ENCODE measurements at regions not wholly inside any gene's neighbourhood (a gene's known extent, or its start where the extent isn't known, plus 50 kb on each side); places are given as distances from the start of the nearest gene placed in this dataset.

DNA sequence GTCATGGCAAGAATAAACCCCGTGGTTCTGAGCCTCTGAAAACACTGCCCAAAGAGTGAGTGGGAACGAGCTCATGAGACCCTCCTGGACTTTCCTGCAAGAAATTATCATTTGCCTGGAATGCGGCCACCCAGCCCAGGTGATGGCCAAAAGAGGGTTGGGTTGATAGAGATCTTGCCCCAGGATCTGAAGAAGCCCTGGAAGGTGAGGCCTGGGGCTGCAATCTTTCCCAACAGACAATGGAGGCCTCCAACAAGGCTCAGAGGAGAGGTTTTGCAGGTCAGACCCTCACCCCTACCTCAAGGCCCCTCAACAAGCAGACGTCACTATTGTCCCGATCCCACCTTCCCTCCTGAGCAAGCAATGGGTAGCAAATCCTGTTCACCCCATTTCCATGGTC lies 106.0 kb upstream of the SOD1 start:
- Histone ChIP-seq H3K4me3 (ENCODE audit: low read length) (no peak overlapping the region), H3K9ac (ENCODE audit: low read length) (no peak overlapping the region), H3K36me3 (ENCODE audit: control insufficient read depth, insufficient read depth, low read length, severe bottlenecking) (no peaks in the 10 kb centered on the region), H3K27me3 (replicated peaks; ENCODE audit: control insufficient read depth, insufficient read depth, low read length) (peaks cover 21% of the 10 kb centered on the region), H3K4me1 (ENCODE audit: control insufficient read depth, insufficient read depth, low read length) (peaks cover 2% of the 10 kb centered on the region), H3K9me3 (ENCODE audit: control insufficient read depth, low read length) (no peaks in the 10 kb centered on the region)
- no peak for DNase-seq (ENCODE audit: low read depth)

DNA sequence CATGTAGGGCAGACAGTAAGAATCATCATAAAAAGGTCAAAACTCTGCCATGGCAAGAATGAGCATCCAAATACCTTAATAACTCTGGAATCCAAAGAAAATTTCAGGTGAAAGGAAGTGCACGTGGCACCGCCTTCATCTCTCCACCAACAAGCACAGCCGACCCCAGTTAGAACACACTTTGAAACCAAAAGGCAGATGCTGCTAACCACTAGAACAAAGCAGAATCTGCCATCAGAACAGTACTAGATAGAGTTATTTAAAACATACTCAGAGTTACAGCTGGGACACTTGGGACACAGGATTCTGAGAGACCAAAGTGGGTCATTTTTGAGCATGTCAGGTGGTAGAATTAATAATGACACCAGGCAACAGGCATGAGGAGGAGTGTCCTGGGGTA lies 106.7 kb upstream of the SOD1 start:
- no peak for DNase-seq (ENCODE audit: low read depth)
- peaks cover 14% of the 10 kb centered on the region for H3K27me3 ChIP-seq (replicated peaks; ENCODE audit: control insufficient read depth, insufficient read depth, low read length)
- H3K9ac ChIP-seq (ENCODE audit: low read length) = no peak overlapping the region

DNA sequence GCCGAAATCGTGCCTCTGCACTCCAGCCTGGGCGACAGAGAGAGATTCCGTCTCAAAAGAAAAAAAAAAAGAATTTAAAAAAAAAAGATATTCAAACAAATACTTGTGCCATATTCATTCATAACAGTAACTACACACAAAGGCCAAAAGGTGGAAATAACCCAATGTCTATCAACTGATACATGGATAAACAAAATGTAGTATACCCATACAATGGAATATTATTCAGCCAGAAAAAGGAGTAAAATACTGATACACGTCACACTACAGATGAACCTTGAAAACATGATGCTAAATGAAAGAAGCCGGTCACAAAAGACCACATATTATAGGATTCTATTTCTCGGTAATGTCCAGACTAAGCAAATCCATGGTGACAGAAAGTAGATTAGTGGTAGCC lies 109.4 kb upstream of the SOD1 start:
- no peaks in the 10 kb centered on the region for H3K27me3 ChIP-seq (replicated peaks; ENCODE audit: control insufficient read depth, insufficient read depth, low read length)
- no peak overlapping the region for H3K4me3 ChIP-seq (ENCODE audit: low read length)
- H3K36me3 ChIP-seq (ENCODE audit: control insufficient read depth, insufficient read depth, low read length, severe bottlenecking) = no peaks in the 10 kb centered on the region
- no peak overlapping the region for H3K9ac ChIP-seq (ENCODE audit: low read length)
- DNase-seq (ENCODE audit: low read depth) = no peak
- H3K4me1 ChIP-seq (ENCODE audit: control insufficient read depth, insufficient read depth, low read length) = peaks cover 4% of the 10 kb centered on the region
- H3K9me3 ChIP-seq (ENCODE audit: control insufficient read depth, low read length) = no peaks in the 10 kb centered on the region

More for the DNA sequence above, 106.7 kb upstream of the SOD1 start:
- H3K9me3 ChIP-seq (ENCODE audit: control insufficient read depth, low read length) = no peaks in the 10 kb centered on the region
- H3K4me3 ChIP-seq (ENCODE audit: low read length) = no peak overlapping the region
- H3K4me1 ChIP-seq (ENCODE audit: control insufficient read depth, insufficient read depth, low read length) = no peaks in the 10 kb centered on the region
- no peaks in the 10 kb centered on the region for H3K36me3 ChIP-seq (ENCODE audit: control insufficient read depth, insufficient read depth, low read length, severe bottlenecking)

DNA sequence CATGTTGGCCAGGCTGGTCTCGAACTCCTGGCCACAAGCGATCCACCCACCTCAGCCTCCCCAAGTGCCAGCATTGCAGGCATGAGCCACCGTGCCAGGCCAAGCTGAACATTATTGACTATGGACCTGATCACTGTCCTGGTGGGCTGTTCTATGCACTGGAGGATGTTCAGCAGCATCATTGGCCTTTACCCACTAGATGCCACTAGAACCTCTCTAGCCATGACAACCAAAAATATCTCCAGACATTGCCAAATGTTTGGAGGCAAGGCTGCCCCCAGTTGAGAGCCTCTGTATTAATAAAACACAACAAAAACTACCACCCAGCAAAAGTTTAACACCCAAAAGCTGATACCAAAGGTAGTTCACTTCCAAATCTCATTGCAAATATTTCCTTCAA lies 110.8 kb upstream of the SOD1 start:
- Histone ChIP-seq H3K36me3 (ENCODE audit: control insufficient read depth, insufficient read depth, low read length, severe bottlenecking) (no peaks in the 10 kb centered on the region), H3K9ac (ENCODE audit: low read length) (no peak overlapping the region), H3K9me3 (ENCODE audit: control insufficient read depth, low read length) (no peaks in the 10 kb centered on the region), H3K4me3 (ENCODE audit: low read length) (no peak overlapping the region), H3K4me1 (ENCODE audit: control insufficient read depth, insufficient read depth, low read length) (peaks cover 4% of the 10 kb centered on the region), H3K27me3 (replicated peaks; ENCODE audit: control insufficient read depth, insufficient read depth, low read length) (no peaks in the 10 kb centered on the region)
- no peak for DNase-seq (ENCODE audit: low read depth)

DNA sequence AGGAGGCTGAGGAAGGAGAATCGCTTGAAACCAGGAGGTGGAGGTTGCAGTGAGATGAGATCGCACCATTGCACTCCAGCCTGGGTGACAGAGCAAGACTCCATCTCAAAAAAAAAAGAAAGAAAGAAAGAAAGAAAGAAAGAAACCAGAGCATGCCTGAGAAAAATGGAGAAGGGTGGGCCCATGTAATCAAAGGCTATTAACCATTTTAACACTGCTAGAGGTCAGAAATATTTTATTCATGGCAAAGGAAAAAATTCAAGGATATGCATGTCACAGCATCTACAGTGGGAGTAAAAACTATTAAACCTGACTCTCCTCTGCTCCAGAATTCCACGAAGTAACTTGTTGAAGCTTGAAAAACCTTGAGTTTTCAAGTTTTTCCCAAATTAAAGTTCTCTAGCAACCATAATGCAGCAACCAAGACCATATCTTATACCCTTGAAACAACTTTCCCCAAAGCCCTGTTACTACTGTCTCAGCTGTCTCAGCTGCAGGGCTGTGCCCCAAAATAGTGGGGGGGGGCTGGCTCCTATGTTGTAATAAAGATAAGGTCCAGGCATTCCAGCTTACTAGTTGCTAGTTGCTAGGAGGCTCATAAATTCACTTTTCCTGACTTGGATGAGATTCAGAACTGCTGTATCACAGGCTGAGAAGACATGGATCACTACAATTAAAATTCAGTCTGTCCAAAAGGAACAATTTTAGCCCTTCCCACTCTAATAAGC lies 112.9 kb upstream of the SOD1 start:
- no peak overlapping the region for H3K9ac ChIP-seq (ENCODE audit: low read length)
- no peaks in the 10 kb centered on the region for H3K27me3 ChIP-seq (replicated peaks; ENCODE audit: control insufficient read depth, insufficient read depth, low read length)
- H3K36me3 ChIP-seq (ENCODE audit: control insufficient read depth, insufficient read depth, low read length, severe bottlenecking) = no peaks in the 10 kb centered on the region
- no peak for DNase-seq (ENCODE audit: low read depth)
- peaks cover 4% of the 10 kb centered on the region for H3K4me1 ChIP-seq (ENCODE audit: control insufficient read depth, insufficient read depth, low read length)
- no peaks in the 10 kb centered on the region for H3K9me3 ChIP-seq (ENCODE audit: control insufficient read depth, low read length)
- H3K4me3 ChIP-seq (ENCODE audit: low read length) = no peak overlapping the region

DNA sequence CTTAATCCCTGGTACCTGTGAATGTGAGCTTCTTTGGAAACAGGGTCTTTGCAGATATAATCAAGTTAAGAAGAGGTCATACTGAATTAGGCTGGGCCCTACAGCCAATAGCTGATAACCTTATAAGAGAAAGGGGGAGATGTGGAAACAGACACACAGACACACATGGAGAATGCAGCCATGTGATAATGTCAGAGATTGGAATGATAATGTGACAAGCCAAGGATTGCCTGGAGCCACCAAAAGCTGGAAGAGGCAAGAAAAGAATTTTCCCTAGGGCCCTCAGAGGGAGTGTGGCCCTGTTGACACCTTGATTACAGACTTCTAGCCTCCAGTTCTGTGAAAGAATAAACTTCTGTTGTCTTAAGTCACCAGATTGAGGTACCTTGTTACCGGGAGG lies 114.5 kb upstream of the SOD1 start:
- no peak for DNase-seq (ENCODE audit: low read depth)
- Histone ChIP-seq H3K27me3 (replicated peaks; ENCODE audit: control insufficient read depth, insufficient read depth, low read length) (no peaks in the 10 kb centered on the region), H3K4me3 (ENCODE audit: low read length) (no peak overlapping the region), H3K9me3 (ENCODE audit: control insufficient read depth, low read length) (no peaks in the 10 kb centered on the region), H3K9ac (ENCODE audit: low read length) (no peak overlapping the region), H3K4me1 (ENCODE audit: control insufficient read depth, insufficient read depth, low read length) (peaks cover 4% of the 10 kb centered on the region), H3K36me3 (ENCODE audit: control insufficient read depth, insufficient read depth, low read length, severe bottlenecking) (no peaks in the 10 kb centered on the region)

DNA sequence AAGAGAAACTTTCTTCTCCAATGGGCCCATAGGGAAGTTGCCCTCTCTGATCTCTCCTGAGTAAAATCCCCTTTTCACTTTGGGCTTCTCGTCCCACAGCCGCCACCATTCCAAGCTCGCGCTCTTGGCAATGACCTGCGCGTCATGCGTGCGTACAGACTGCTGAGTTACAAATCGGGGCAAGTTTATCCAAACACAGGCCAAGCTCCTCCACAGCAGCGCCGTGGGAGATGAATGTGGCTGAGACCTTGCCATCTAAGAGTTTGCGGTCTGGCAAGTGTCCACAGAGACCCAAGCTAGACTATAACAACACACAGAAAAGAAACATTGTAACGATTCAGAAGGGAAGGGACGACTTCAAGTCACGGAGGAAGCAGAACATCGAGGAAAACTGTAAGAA lies 116.3 kb upstream of the SOD1 start:
- no peaks in the 10 kb centered on the region for H3K27me3 ChIP-seq (replicated peaks; ENCODE audit: control insufficient read depth, insufficient read depth, low read length)
- no peak overlapping the region for H3K4me3 ChIP-seq (ENCODE audit: low read length)
- H3K36me3 ChIP-seq (ENCODE audit: control insufficient read depth, insufficient read depth, low read length, severe bottlenecking) = no peaks in the 10 kb centered on the region
- no peak overlapping the region for H3K9ac ChIP-seq (ENCODE audit: low read length)
- H3K4me1 ChIP-seq (ENCODE audit: control insufficient read depth, insufficient read depth, low read length) = peaks cover 4% of the 10 kb centered on the region
- no peaks in the 10 kb centered on the region for H3K9me3 ChIP-seq (ENCODE audit: control insufficient read depth, low read length)
- DNase-seq (ENCODE audit: low read depth) = no peak

DNA sequence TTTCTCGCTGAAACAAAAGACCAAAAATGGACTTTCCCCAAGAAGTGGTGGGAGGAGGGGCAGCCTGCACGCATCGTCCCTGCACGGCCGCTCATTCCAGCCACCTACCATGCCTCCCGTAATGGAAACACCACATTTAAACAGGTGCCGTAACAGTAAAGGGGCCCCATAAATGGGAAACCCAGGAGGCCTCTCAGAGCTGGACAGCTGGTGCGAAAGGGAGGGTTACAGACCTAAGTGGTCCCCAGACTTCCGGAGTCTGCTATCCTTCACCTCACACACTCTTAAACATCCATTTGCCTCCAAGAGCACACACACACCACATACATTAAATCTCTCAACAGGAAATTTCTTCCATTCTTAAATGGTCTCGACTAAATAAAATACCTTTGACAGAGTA lies 120.7 kb upstream of the SOD1 start:
- no peaks in the 10 kb centered on the region for H3K27me3 ChIP-seq (replicated peaks; ENCODE audit: control insufficient read depth, insufficient read depth, low read length)
- no peaks in the 10 kb centered on the region for H3K4me1 ChIP-seq (ENCODE audit: control insufficient read depth, insufficient read depth, low read length)
- H3K36me3 ChIP-seq (ENCODE audit: control insufficient read depth, insufficient read depth, low read length, severe bottlenecking) = no peaks in the 10 kb centered on the region
- H3K9me3 ChIP-seq (ENCODE audit: control insufficient read depth, low read length) = no peaks in the 10 kb centered on the region
- no peak for DNase-seq (ENCODE audit: low read depth)
- H3K4me3 ChIP-seq (ENCODE audit: low read length) = no peak overlapping the region
- H3K9ac ChIP-seq (ENCODE audit: low read length) = no peak overlapping the region

DNA sequence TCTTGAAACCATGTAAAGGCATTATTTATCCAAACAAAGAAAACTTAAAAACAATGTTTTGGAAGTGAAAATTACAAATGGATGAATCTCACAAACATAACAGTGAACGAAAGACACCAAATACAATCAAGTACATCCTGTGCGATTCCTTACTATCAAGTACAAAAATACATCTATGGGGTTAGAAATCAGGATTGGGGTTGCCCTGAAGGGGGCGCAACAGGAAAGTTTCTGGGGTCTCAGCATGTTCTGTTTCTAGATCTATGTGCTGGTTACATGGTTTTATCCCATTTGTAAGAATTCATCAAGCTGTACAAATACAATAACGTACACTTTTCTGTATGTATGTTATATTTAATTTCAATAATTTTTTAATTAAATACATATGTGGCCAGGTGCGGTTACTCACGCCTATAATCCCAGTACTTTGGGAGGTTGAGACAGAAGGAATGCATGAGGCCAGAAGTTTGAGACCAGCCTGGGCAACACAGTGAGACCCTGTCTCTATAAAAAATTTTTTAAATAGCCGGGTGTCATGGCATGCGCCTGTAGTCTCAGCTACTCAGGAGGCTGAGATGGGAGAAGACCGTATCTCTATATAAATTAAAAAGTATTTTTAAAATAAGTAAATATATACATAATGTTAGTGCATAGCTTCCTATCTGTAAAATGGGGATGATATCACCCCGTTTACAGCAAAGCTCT lies 121.5 kb upstream of the SOD1 start:
- H3K27me3 ChIP-seq (replicated peaks; ENCODE audit: control insufficient read depth, insufficient read depth, low read length) = no peaks in the 10 kb centered on the region
- no peak overlapping the region for H3K9ac ChIP-seq (ENCODE audit: low read length)
- H3K36me3 ChIP-seq (ENCODE audit: control insufficient read depth, insufficient read depth, low read length, severe bottlenecking) = no peaks in the 10 kb centered on the region
- DNase-seq (ENCODE audit: low read depth) = no peak
- H3K4me1 ChIP-seq (ENCODE audit: control insufficient read depth, insufficient read depth, low read length) = no peaks in the 10 kb centered on the region
- no peak overlapping the region for H3K4me3 ChIP-seq (ENCODE audit: low read length)
- no peaks in the 10 kb centered on the region for H3K9me3 ChIP-seq (ENCODE audit: control insufficient read depth, low read length)

DNA sequence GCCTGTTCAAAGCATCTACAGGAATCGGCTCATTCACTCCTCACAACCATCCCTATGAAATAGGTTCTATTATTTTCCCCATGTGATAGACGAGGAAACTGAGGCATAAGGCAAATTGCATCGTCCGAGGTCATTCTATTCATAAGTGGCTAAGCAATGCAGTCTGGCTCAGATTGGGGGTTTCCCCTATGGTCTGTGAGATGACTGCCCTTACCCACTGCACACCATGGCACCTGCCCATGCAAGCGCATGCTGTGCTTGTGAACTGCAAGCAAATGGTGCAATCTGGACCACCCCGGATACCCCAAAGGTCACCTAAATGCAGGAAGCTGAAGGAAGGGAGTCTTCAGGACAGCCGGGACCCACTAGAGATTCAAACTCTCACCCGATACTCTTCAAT lies 123.4 kb upstream of the SOD1 start:
- Histone ChIP-seq H3K4me3 (ENCODE audit: low read length) (no peak overlapping the region), H3K9me3 (ENCODE audit: control insufficient read depth, low read length) (no peaks in the 10 kb centered on the region), H3K36me3 (ENCODE audit: control insufficient read depth, insufficient read depth, low read length, severe bottlenecking) (no peaks in the 10 kb centered on the region), H3K27me3 (replicated peaks; ENCODE audit: control insufficient read depth, insufficient read depth, low read length) (no peaks in the 10 kb centered on the region), H3K4me1 (ENCODE audit: control insufficient read depth, insufficient read depth, low read length) (peaks cover under 1% of the 10 kb centered on the region), H3K9ac (ENCODE audit: low read length) (no peak overlapping the region)
- DNase-seq (ENCODE audit: low read depth) = no peak

DNA sequence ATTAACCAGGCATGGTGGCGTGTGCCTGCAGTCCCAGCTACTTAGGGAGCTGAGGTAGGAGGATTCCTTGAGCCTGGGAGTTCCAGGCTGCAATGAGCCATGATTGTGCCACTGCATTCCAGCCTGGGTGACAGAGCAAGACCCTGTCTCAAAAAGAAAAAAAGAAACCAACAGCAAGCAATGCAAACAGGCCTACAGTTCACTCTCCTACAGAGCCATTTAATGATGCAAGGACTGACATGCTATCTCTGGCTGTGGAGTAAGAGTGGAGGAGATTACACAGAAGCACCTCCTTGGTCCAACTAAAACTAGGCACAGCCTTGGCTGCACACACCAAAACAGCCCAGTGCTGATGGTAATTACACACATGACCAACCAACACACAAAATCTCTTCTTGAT lies 127.5 kb upstream of the SOD1 start:
- peaks cover 8% of the 10 kb centered on the region for H3K4me1 ChIP-seq (ENCODE audit: control insufficient read depth, insufficient read depth, low read length)
- no peak overlapping the region for H3K4me3 ChIP-seq (ENCODE audit: low read length)
- no peak for DNase-seq (ENCODE audit: low read depth)
- H3K36me3 ChIP-seq (ENCODE audit: control insufficient read depth, insufficient read depth, low read length, severe bottlenecking) = no peaks in the 10 kb centered on the region
- no peak overlapping the region for H3K9ac ChIP-seq (ENCODE audit: low read length)
- H3K27me3 ChIP-seq (replicated peaks; ENCODE audit: control insufficient read depth, insufficient read depth, low read length) = peaks cover 4% of the 10 kb centered on the region
- H3K9me3 ChIP-seq (ENCODE audit: control insufficient read depth, low read length) = no peaks in the 10 kb centered on the region
